Thyroid gland (tissue), 4 donors: ENCODE measurements at regions not wholly inside any gene's neighbourhood (a gene's known extent, or its start where the extent isn't known, plus 50 kb on each side); places are given as distances from the start of the nearest gene placed in this dataset.

Experiments
- CTCF ChIP-seq, 6 experiments: fragments of 200-600 bp in 3 of 6; fragments of 450-650 bp in 3 of 6; sonication (generic) in 3 of 6; IDR thresholded peaks; one replicate each; pipeline ENCODE4 v1.5.1; 2016 to 2019; ENCODE audit warnings: antibody characterized with exemption in 6 of 6, mild to moderate bottlenecking in 2 of 6, inconsistent platforms in 1 of 6, moderate library complexity in 1 of 6
- POLR2A ChIP-seq, 2 donors: fragments of 450-650 bp; IDR thresholded peaks; one replicate each; pipeline ENCODE4 v1.6.1; 2017; ENCODE audit warnings: antibody characterized with exemption in 2 of 2, mild to moderate bottlenecking in 2 of 2, moderate library complexity in 1 of 2

GRCh38 chr15:93217343-93217742 lies 128.3 kb upstream of the RGMA start:
- TF ChIP-seq CTCF (IDR thresholded peaks at IDR 0.05) (no peak), POLR2A (IDR thresholded peaks at IDR 0.05) (no peak)
